Panc1 (cell line): ENCODE measurements at regions not wholly inside any gene's neighbourhood (a gene's known extent, or its start where the extent isn't known, plus 50 kb on each side); places are given as distances from the start of the nearest gene placed in this dataset.

Experiments
- ATAC-seq: fragments of 200-7000 bp; cut with Tn5 transposase; 2 replicates; pipeline ENCODE4 v1.9.1; 2020; ENCODE audit warnings: mild to moderate bottlenecking, moderate library complexity
- BruUV-seq: library from RNA; stranded (reverse); fragments of 400-500 nt; replicated peaks from 2 replicates; lab custom pipeline; 2021; lab: Mats Ljungman, UMichigan
- CTCF ChIA-PET: fragments of 300-600 bp; sonication (Branson Sonifier 250); formaldehyde crosslinking; loops from one replicate; lab custom pipeline; 2022; ENCODE audit warnings: antibody characterized with exemption; lab: Charles Lee
- POLR2A ChIA-PET: fragments of 300-600 bp; sonication (Branson Sonifier 250); formaldehyde crosslinking; loops from one replicate; lab custom pipeline; 2022; ENCODE audit warnings: antibody characterized with exemption; lab: Charles Lee
- DNase-seq: peaks from one replicate; pipeline ENCODE4 v3.0.0-alpha.2; 2010; ENCODE audit warnings: low read depth, low spot score
- H3K27ac ChIP-seq: 2 replicates; pipeline ENCODE4 v1.5.1; 2011; ENCODE audit warnings: mild to moderate bottlenecking, low read length, inconsistent platforms
- H3K27me3 ChIP-seq: fragments of 200-500 bp; sonication (Bioruptor generic); 2 replicates; pipeline ENCODE4 v1.6.0; 2014; ENCODE audit warnings: low read length, inconsistent platforms; ENCODE audit not compliant: control insufficient read depth, insufficient read depth
- H3K36me3 ChIP-seq: fragments of 200-500 bp; sonication (Bioruptor generic); 2 replicates; pipeline ENCODE4 v1.5.1; 2014; ENCODE audit warnings: inconsistent platforms, mild to moderate bottlenecking, low read length, moderate library complexity; ENCODE audit not compliant: control insufficient read depth, insufficient read depth
- H3K4me1 ChIP-seq: 2 replicates; pipeline ENCODE4 v1.5.1; 2011; ENCODE audit warnings: inconsistent platforms, mild to moderate bottlenecking, low read length, moderate library complexity; ENCODE audit not compliant: control insufficient read depth, insufficient read depth
- H3K4me3 ChIP-seq, 2 experiments: 2 replicates each; pipeline ENCODE4 v1.5.1; 2011 to 2012; ENCODE audit warnings: low read depth in 2 of 2, low read length in 2 of 2, mild to moderate bottlenecking in 2 of 2, inconsistent platforms in 1 of 2, moderate library complexity in 1 of 2
- H3K9me3 ChIP-seq: fragments of 200-500 bp; sonication (Bioruptor generic); 2 replicates; pipeline ENCODE4 v1.5.1; 2014; ENCODE audit warnings: low read depth, mild to moderate bottlenecking, inconsistent platforms, low read length, moderate library complexity; ENCODE audit not compliant: control insufficient read depth, insufficient read depth
- CTCF ChIP-seq: fragments of 450-650 bp; IDR thresholded peaks from 2 replicates; pipeline ENCODE4 v1.5.1; 2017; ENCODE audit warnings: mild to moderate bottlenecking
- POLR2AphosphoS5 ChIP-seq: IDR thresholded peaks from 2 replicates; pipeline ENCODE4 v1.6.1; 2012; ENCODE audit warnings: mild to moderate bottlenecking, low read depth, low read length, moderate library complexity
- REST ChIP-seq, 2 experiments: IDR thresholded peaks; 2 replicates each; pipeline ENCODE4 v1.6.1; 2011 to 2012; ENCODE audit warnings: low read depth in 2 of 2, control low read depth in 1 of 2, low read length in 1 of 2, mild to moderate bottlenecking in 1 of 2, moderate library complexity in 1 of 2; ENCODE audit not compliant: insufficient read depth in 1 of 2
- SIN3A ChIP-seq: IDR thresholded peaks from 2 replicates; pipeline ENCODE4 v1.6.1; 2012; ENCODE audit warnings: low read depth, mild to moderate bottlenecking, low read length, moderate library complexity, borderline replicate concordance; ENCODE audit not compliant: insufficient read depth
- TCF7L2 ChIP-seq: IDR thresholded peaks from 2 replicates; pipeline ENCODE4 v1.6.1; 2011; ENCODE audit warnings: mild to moderate bottlenecking, low read depth, low read length, inconsistent platforms
- in situ Hi-C: cut with HindIII; loops from 2 replicates; pipeline ENCODE4 v1.10.0; 2016; ENCODE audit warnings: low sequenced_read_pairs, low pct_unique_long_range_greater_than_20kb
- intact Hi-C: fragments of 100-400 bp; cut with micrococcal nuclease; formaldehyde crosslinking; loops from one replicate; pipeline ENCODE4 v1.10.0; 2022; ENCODE audit not compliant: unreplicated experiment

- POLR2A ChIA-PET, result no interaction called here
- BruUV-seq, result no TSS peak
- no peaks in the 10 kb centered on the region for H3K36me3 ChIP-seq
- no peak for TF ChIP-seq POLR2AphosphoS5
- no peak for TF ChIP-seq SIN3A
- no peak for TF ChIP-seq CTCF
- intact Hi-C loops (no loop called here), in situ Hi-C loops (no loop called here)
- H3K4me1 ChIP-seq, result no peaks in the 10 kb centered on the region
- no peaks in the 10 kb centered on the region for H3K9me3 ChIP-seq
- DNase-seq, result no peak
- H3K27me3 ChIP-seq, result no peaks in the 10 kb centered on the region
- CTCF ChIA-PET, result no interaction called here
- no peak overlapping the region for H3K4me3 ChIP-seq
- H3K27ac ChIP-seq, result no peak overlapping the region
- no peak for ATAC-seq
Measured at GRCh38 chr10:10508211-10508610, 509.5 kb upstream of the CELF2 start.

DNA sequence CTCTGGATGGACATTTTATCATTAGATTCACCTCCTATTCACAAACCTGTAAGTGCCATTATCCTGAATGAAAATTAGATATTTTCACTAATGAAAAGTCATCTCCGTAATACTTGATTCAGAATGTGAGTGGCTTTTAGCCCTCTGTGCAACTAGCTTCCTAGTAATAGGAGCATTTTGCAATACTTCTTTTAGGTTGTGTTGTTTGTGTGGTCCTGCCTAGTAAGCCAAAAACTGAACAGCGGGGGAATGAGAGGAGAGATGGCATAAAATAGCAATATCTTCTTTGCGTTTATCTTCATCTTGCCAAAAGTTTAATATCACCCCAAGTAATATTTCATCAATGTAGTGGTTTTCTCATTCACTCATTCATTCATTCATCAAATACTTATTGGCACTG is 507.5 kb upstream of the CELF2 start:
- ChIA-PET POLR2A (no interaction called here), CTCF (no interaction called here)
- Histone ChIP-seq H3K36me3 (no peaks in the 10 kb centered on the region), H3K9me3 (no peaks in the 10 kb centered on the region), H3K4me3 (no peak overlapping the region), H3K27ac (no peak overlapping the region), H3K27me3 (no peaks in the 10 kb centered on the region), H3K4me1 (no peaks in the 10 kb centered on the region)
- BruUV-seq, result no TSS peak
- TF ChIP-seq CTCF (no peak), REST (IDR thresholded peaks at IDR 0.05; ENCODE audit: insufficient read depth in 1 of 2, low read depth in 2 of 2, low read length in 1 of 2) (no peak), TCF7L2 (no peak), SIN3A (no peak), POLR2AphosphoS5 (no peak)
- no peak for DNase-seq
- in situ Hi-C loops (no loop called here), intact Hi-C loops (no loop called here)
- ATAC-seq, result no peak
